ENCODE measurements at regions not wholly inside any gene's neighbourhood (a gene's known extent, or its start where the extent isn't known, plus 50 kb on each side); places are given as distances from the start of the nearest gene placed in this dataset.

GRCh38 chrX:134717698-134718097 lies 59.4 kb upstream of the PLAC1 start:
- ChIA-PET CTCF (no interaction called here), POLR2A (no interaction called here)
- Histone ChIP-seq H3K4me1 (ENCODE audit: control extremely low read depth in 1 of 4, control insufficient read depth in 4 of 4, insufficient read depth in 4 of 4, low read length in 3 of 4) (peaks cover 0 to 12% (median 5%) of the 10 kb centered on the region in 4 experiments), H3K27ac (ENCODE audit: insufficient read depth in 1 of 2, low read depth in 1 of 2, low read length in 2 of 2, poor library complexity in 1 of 2, severe bottlenecking in 2 of 2) (no peak overlapping the region), H3K36me3 (ENCODE audit: control insufficient read depth in 4 of 4, insufficient read depth in 4 of 4, low read length in 3 of 4) (no peaks in the 10 kb centered on the region), H3K9me3 (ENCODE audit: control extremely low read depth in 1 of 5, control insufficient read depth in 4 of 5, insufficient read depth in 2 of 5, low read depth in 1 of 5, low read length in 4 of 5) (peaks cover 0 to 4% (median 0%) of the 10 kb centered on the region in 5 experiments), H3K4me3 (ENCODE audit: control insufficient read depth in 1 of 7, extremely low read depth in 1 of 7, insufficient read depth in 4 of 7, low read depth in 2 of 7, low read length in 6 of 7) (no peak overlapping the region), H3K27me3 (replicated peaks in 2 of 5; ENCODE audit: control insufficient read depth in 4 of 5, insufficient read depth in 5 of 5, low read length in 4 of 5) (peaks cover 0 to 3% (median 0%) of the 10 kb centered on the region in 5 experiments)
- DNase-seq: no peak
- WGBS (ENCODE audit: insufficient coverage): 92% methylated on average over 1 of the region's 1 CpG

- ChIA-PET CTCF (no interaction called here), POLR2A (no interaction called here)
- Histone ChIP-seq H3K9me3 (ENCODE audit: control extremely low read depth in 1 of 5, control insufficient read depth in 4 of 5, insufficient read depth in 2 of 5, low read depth in 1 of 5, low read length in 4 of 5) (no peaks in the 10 kb centered on the region), H3K27me3 (replicated peaks in 2 of 5; ENCODE audit: control insufficient read depth in 4 of 5, insufficient read depth in 5 of 5, low read length in 4 of 5) (peaks cover 0 to 4% (median 0%) of the 10 kb centered on the region in 5 experiments), H3K4me1 (ENCODE audit: control extremely low read depth in 1 of 4, control insufficient read depth in 4 of 4, insufficient read depth in 4 of 4, low read length in 3 of 4) (peaks cover 0 to 15% (median 5%) of the 10 kb centered on the region in 4 experiments), H3K36me3 (ENCODE audit: control insufficient read depth in 4 of 4, insufficient read depth in 4 of 4, low read length in 3 of 4) (no peaks in the 10 kb centered on the region), H3K27ac (ENCODE audit: insufficient read depth in 1 of 2, low read depth in 1 of 2, low read length in 2 of 2, poor library complexity in 1 of 2, severe bottlenecking in 2 of 2) (no peak overlapping the region), H3K4me3 (ENCODE audit: control insufficient read depth in 1 of 7, extremely low read depth in 1 of 7, insufficient read depth in 4 of 7, low read depth in 2 of 7, low read length in 6 of 7) (no peak overlapping the region)
- DNase-seq: no peak
- WGBS (ENCODE audit: insufficient coverage): 77% methylated on average over 3 of the region's 5 CpGs
Measured at GRCh38 chrX:134716620-134717012, 58.3 kb upstream of the PLAC1 start.

GRCh38 chrX:134715930-134716619 lies 57.8 kb upstream of the PLAC1 start:
- ChIA-PET POLR2A (no interaction called here), CTCF (no interaction called here)
- H3K4me1 ChIP-seq (ENCODE audit: control extremely low read depth in 1 of 4, control insufficient read depth in 4 of 4, insufficient read depth in 4 of 4, low read length in 3 of 4): peaks cover 0 to 16% (median 5%) of the 10 kb centered on the region in 4 experiments
- no peak overlapping the region for H3K4me3 ChIP-seq (ENCODE audit: control insufficient read depth in 1 of 7, extremely low read depth in 1 of 7, insufficient read depth in 4 of 7, low read depth in 2 of 7, low read length in 6 of 7)
- WGBS (ENCODE audit: insufficient coverage): 95% methylated on average over 3 of the region's 5 CpGs
- peaks cover 0 to 6% (median 0%) of the 10 kb centered on the region in 5 experiments for H3K27me3 ChIP-seq (replicated peaks in 2 of 5; ENCODE audit: control insufficient read depth in 4 of 5, insufficient read depth in 5 of 5, low read length in 4 of 5)
- H3K9me3 ChIP-seq (ENCODE audit: control extremely low read depth in 1 of 5, control insufficient read depth in 4 of 5, insufficient read depth in 2 of 5, low read depth in 1 of 5, low read length in 4 of 5): no peaks in the 10 kb centered on the region
- H3K36me3 ChIP-seq (ENCODE audit: control insufficient read depth in 4 of 4, insufficient read depth in 4 of 4, low read length in 3 of 4): no peaks in the 10 kb centered on the region
- no peak overlapping the region for H3K27ac ChIP-seq (ENCODE audit: insufficient read depth in 1 of 2, low read depth in 1 of 2, low read length in 2 of 2, poor library complexity in 1 of 2, severe bottlenecking in 2 of 2)
- DNase-seq: no peak

- CTCF ChIA-PET: no interaction called here
- Histone ChIP-seq H3K36me3 (ENCODE audit: control insufficient read depth in 4 of 4, insufficient read depth in 4 of 4, low read length in 3 of 4) (no peaks in the 10 kb centered on the region), H3K27ac (ENCODE audit: insufficient read depth in 1 of 2, low read depth in 1 of 2, low read length in 2 of 2, poor library complexity in 1 of 2, severe bottlenecking in 2 of 2) (no peak overlapping the region), H3K9me3 (ENCODE audit: control extremely low read depth in 1 of 5, control insufficient read depth in 4 of 5, insufficient read depth in 2 of 5, low read depth in 1 of 5, low read length in 4 of 5) (no peaks in the 10 kb centered on the region), H3K27me3 (replicated peaks in 2 of 5; ENCODE audit: control insufficient read depth in 4 of 5, insufficient read depth in 5 of 5, low read length in 4 of 5) (peaks cover 0 to 6% (median 0%) of the 10 kb centered on the region in 5 experiments), H3K4me3 (ENCODE audit: control insufficient read depth in 1 of 7, extremely low read depth in 1 of 7, insufficient read depth in 4 of 7, low read depth in 2 of 7, low read length in 6 of 7) (no peak overlapping the region), H3K4me1 (ENCODE audit: control extremely low read depth in 1 of 4, control insufficient read depth in 4 of 4, insufficient read depth in 4 of 4, low read length in 3 of 4) (peaks cover 0 to 16% (median 5%) of the 10 kb centered on the region in 4 experiments)
- 80% methylated on average over 2 of the region's 3 CpGs for WGBS (ENCODE audit: insufficient coverage)
- no peak for DNase-seq
- POLR2A ChIA-PET: no interaction called here
Measured at GRCh38 chrX:134714633-134715110, 56.4 kb upstream of the PLAC1 start.

GRCh38 chrX:134713618-134714107 lies 55.4 kb upstream of the PLAC1 start:
- DNase-seq: no peak
- no peak overlapping the region for H3K4me3 ChIP-seq (ENCODE audit: control insufficient read depth in 1 of 7, extremely low read depth in 1 of 7, insufficient read depth in 4 of 7, low read depth in 2 of 7, low read length in 6 of 7)
- H3K36me3 ChIP-seq (ENCODE audit: control insufficient read depth in 4 of 4, insufficient read depth in 4 of 4, low read length in 3 of 4): no peaks in the 10 kb centered on the region
- H3K4me1 ChIP-seq (ENCODE audit: control extremely low read depth in 1 of 4, control insufficient read depth in 4 of 4, insufficient read depth in 4 of 4, low read length in 3 of 4): peaks cover 0 to 12% (median 4%) of the 10 kb centered on the region in 4 experiments
- CTCF ChIA-PET: no interaction called here
- H3K27ac ChIP-seq (ENCODE audit: insufficient read depth in 1 of 2, low read depth in 1 of 2, low read length in 2 of 2, poor library complexity in 1 of 2, severe bottlenecking in 2 of 2): no peak overlapping the region
- WGBS (ENCODE audit: insufficient coverage): 88% methylated on average over 6 of the region's 10 CpGs
- peaks cover 0 to 6% (median 0%) of the 10 kb centered on the region in 5 experiments for H3K27me3 ChIP-seq (replicated peaks in 2 of 5; ENCODE audit: control insufficient read depth in 4 of 5, insufficient read depth in 5 of 5, low read length in 4 of 5)
- POLR2A ChIA-PET: no interaction called here
- no peaks in the 10 kb centered on the region for H3K9me3 ChIP-seq (ENCODE audit: control extremely low read depth in 1 of 5, control insufficient read depth in 4 of 5, insufficient read depth in 2 of 5, low read depth in 1 of 5, low read length in 4 of 5)

- Histone ChIP-seq H3K27me3 (replicated peaks in 2 of 5; ENCODE audit: control insufficient read depth in 4 of 5, insufficient read depth in 5 of 5, low read length in 4 of 5) (peaks cover 0 to 6% (median 0%) of the 10 kb centered on the region in 5 experiments), H3K27ac (ENCODE audit: insufficient read depth in 1 of 2, low read depth in 1 of 2, low read length in 2 of 2, poor library complexity in 1 of 2, severe bottlenecking in 2 of 2) (no peak overlapping the region), H3K4me3 (ENCODE audit: control insufficient read depth in 1 of 7, extremely low read depth in 1 of 7, insufficient read depth in 4 of 7, low read depth in 2 of 7, low read length in 6 of 7) (no peak overlapping the region), H3K4me1 (ENCODE audit: control extremely low read depth in 1 of 4, control insufficient read depth in 4 of 4, insufficient read depth in 4 of 4, low read length in 3 of 4) (peaks cover 0 to 3% (median 0%) of the 10 kb centered on the region in 4 experiments), H3K36me3 (ENCODE audit: control insufficient read depth in 4 of 4, insufficient read depth in 4 of 4, low read length in 3 of 4) (no peaks in the 10 kb centered on the region), H3K9me3 (ENCODE audit: control extremely low read depth in 1 of 5, control insufficient read depth in 4 of 5, insufficient read depth in 2 of 5, low read depth in 1 of 5, low read length in 4 of 5) (no peaks in the 10 kb centered on the region)
- 82% methylated on average over 2 of the region's 3 CpGs for WGBS (ENCODE audit: insufficient coverage)
- ChIA-PET CTCF (interaction anchor here (0.8 kb wide), 1 partner anchor 10 kb away, joined by 3 read pairs; no protein-coding TSS in a partner anchor), POLR2A (no interaction called here)
- no peak for DNase-seq
Measured at GRCh38 chrX:134712272-134712671, 54.0 kb upstream of the PLAC1 start.

GRCh38 chrX:134711135-134711921 lies 53.1 kb upstream of the PLAC1 start:
- peaks cover 0 to 3% (median 0%) of the 10 kb centered on the region in 4 experiments for H3K4me1 ChIP-seq (ENCODE audit: control extremely low read depth in 1 of 4, control insufficient read depth in 4 of 4, insufficient read depth in 4 of 4, low read length in 3 of 4)
- CTCF ChIA-PET: interaction anchor here (0.8 kb wide), 1 partner anchor 9 kb away, joined by 3 read pairs; no protein-coding TSS in a partner anchor
- POLR2A ChIA-PET: no interaction called here
- H3K36me3 ChIP-seq (ENCODE audit: control insufficient read depth in 4 of 4, insufficient read depth in 4 of 4, low read length in 3 of 4): no peaks in the 10 kb centered on the region
- no peak for DNase-seq
- no peak overlapping the region for H3K4me3 ChIP-seq (ENCODE audit: control insufficient read depth in 1 of 7, extremely low read depth in 1 of 7, insufficient read depth in 4 of 7, low read depth in 2 of 7, low read length in 6 of 7)
- WGBS (ENCODE audit: insufficient coverage): no CpG with 5 or more reads among the region's 3 CpGs
- no peak overlapping the region for H3K27ac ChIP-seq (ENCODE audit: insufficient read depth in 1 of 2, low read depth in 1 of 2, low read length in 2 of 2, poor library complexity in 1 of 2, severe bottlenecking in 2 of 2)
- no peaks in the 10 kb centered on the region for H3K9me3 ChIP-seq (ENCODE audit: control extremely low read depth in 1 of 5, control insufficient read depth in 4 of 5, insufficient read depth in 2 of 5, low read depth in 1 of 5, low read length in 4 of 5)
- H3K27me3 ChIP-seq (replicated peaks in 2 of 5; ENCODE audit: control insufficient read depth in 4 of 5, insufficient read depth in 5 of 5, low read length in 4 of 5): peaks cover 0 to 6% (median 0%) of the 10 kb centered on the region in 5 experiments

Measured in common myeloid progenitor, CD34-positive (primary cell).